Ramos (cell line): ENCODE measurements at regions not wholly inside any gene's neighbourhood (a gene's known extent, or its start where the extent isn't known, plus 50 kb on each side); places are given as distances from the start of the nearest gene placed in this dataset.
"Not testable (repeated sequence)": the region's sequence is repeated elsewhere in the genome, so short reads cannot be mapped to it uniquely, and the experiment has no call there.

Source experiments
- in situ Hi-C: fragments of 300-500 bp; cut with MboI; formaldehyde crosslinking; loops from one replicate; pipeline ENCODE4 v1.14.3; 2022; ENCODE audit warnings: low sequenced_read_pairs; ENCODE audit not compliant: unreplicated experiment

GRCh38 chr14:105929327-105930081 lies 403.1 kb downstream of the TMEM121 start:
- in situ Hi-C loops, result no loop called here

DNA sequence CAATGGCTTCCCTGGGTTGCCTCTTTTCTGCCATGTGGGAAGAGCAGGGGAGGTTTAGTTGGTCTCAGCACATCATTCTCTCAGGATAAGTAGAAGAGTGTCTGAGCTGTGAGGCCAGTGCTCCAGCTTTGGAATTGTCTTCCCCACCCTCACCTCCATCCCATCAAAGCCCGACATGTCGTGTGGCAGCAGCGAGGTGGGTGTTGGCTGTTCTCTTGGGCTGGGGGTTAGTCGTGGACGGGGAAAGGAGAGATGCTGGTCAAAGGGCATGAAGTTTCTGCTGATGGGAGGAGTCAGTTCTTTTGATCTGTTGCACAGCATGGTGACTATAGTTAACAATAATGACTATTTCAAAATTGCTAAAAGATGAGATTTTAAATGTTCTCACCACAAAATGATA lies 404.2 kb downstream of the TMEM121 start:
- in situ Hi-C loops, result no loop called here

DNA sequence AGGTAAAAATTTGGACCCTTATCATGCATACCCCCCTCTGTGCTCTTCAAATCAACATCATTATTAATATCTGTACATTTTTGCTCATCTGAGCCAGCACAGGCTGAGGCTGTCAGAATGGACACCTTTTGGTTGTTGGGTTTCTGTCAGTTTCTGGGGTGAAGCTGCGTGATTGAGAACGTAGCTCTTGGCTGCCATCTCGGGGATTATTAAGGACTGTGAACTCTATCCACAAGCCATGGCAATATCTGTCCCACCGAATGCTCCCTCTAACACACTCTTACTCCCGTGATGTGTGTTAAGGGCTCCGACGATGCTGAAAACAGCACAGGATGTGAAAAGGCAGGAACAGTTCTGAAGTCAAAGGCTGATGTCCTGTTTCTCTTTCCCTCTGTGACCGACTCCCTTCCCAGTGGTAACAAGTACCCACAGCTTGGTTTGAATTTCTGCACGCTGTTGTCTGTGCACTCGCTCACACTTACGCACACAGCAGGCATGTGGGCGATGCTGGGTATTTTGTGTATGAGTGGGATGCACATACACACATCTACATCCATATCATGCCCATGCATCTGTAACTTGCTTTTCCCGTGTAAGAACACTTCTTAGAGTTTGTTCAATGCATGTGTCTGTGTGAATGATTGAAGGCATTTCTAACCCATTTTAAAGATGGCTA lies 405.6 kb downstream of the TMEM121 start:
- in situ Hi-C loops, result no loop called here

- in situ Hi-C loops, result no loop called here
Measured at GRCh38 chr14:105933238-105933637, 406.9 kb downstream of the TMEM121 start.

DNA sequence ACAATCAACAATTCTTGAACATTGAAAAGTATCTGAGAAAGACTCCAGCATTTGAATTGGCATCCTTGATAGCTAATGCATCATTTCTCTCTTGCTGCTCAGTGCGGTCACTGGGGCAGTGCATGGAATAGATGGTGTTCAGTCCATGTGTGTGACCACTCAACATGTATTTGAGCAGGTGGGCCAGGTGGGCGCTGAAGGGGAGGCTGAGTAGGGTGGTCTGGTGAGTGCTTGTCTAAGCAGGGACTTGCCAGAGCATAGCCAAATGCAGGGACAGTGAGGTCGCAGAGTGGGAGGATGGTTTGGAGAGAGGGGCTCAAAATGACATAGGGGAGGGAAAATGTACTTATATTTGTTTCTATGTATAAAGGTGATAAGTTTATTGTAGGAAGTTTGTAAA lies 409.0 kb downstream of the TMEM121 start:
- in situ Hi-C loops, result no loop called here

DNA sequence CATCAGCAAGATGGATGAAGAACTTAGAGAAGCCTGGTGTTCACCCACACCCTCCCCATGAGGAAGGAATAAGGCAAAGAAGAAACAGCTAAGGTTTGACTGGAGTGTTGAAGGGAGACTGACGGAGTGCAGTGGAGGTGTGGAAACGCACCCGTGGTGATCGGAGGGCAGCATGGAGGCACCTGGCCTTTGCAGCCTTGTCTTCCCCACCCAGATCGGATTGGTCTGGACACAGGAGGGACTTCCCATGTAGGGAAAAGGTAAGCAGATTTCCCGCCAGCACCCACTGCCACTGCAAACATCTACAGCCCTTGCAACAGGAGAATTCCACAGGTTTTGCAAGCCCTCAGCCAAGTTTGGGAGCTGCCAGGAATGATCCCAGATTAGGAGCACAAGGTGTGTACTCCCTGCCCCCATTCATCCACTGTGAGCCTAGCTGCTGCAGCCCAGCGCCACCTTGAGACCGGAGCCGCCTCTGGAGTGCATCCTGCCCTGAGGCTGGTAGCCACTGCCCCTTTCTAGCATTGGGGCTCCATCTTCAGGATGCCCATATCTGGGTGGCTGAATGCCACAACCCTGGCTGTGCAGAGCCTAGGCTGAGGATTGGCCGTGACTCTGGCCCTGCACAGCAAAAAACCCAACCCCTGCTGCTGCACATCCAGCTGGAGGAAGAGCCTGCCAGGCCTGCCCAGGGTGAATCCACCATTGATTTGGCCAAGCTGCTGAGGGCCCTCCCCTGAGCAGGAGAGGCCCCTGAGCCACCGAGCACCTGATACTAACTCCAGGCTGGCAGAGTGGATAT lies 411.1 kb downstream of the TMEM121 start:
- in situ Hi-C loops, result no loop called here

- in situ Hi-C loops, result no loop called here
Measured at GRCh38 chr14:105938055-105938863, 411.9 kb downstream of the TMEM121 start.

DNA sequence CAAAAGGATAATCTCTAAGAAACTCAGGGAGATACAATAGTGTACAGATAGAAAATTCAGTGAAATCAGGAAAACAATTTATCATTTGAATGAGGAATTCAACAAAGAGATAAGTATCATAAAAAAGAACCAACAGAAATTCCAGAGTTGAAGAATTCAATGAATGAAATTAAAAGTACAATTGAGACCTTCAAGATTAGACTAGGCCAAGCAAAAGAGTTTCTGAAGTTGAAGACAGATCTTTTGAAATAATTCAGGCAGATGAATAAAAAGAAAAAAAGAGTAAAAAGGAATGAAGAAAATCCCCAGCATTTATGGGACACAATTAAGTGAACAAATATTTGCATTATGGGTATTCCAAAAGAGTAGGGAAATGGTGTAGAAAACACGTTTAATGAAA lies 412.6 kb downstream of the TMEM121 start:
- in situ Hi-C loops, result no loop called here

- in situ Hi-C loops, result no loop called here
Measured at GRCh38 chr14:105939810-105940508, 413.6 kb downstream of the TMEM121 start.

- in situ Hi-C loops, result no loop called here
Measured at GRCh38 chr14:105940534-105941225, 414.3 kb downstream of the TMEM121 start.

GRCh38 chr14:105941226-105942166 lies 415.1 kb downstream of the TMEM121 start:
- in situ Hi-C loops, result no loop called here

- in situ Hi-C loops, result not testable (repeated sequence)
Measured at GRCh38 chr14:105942725-105943124, 416.3 kb downstream of the TMEM121 start.

DNA sequence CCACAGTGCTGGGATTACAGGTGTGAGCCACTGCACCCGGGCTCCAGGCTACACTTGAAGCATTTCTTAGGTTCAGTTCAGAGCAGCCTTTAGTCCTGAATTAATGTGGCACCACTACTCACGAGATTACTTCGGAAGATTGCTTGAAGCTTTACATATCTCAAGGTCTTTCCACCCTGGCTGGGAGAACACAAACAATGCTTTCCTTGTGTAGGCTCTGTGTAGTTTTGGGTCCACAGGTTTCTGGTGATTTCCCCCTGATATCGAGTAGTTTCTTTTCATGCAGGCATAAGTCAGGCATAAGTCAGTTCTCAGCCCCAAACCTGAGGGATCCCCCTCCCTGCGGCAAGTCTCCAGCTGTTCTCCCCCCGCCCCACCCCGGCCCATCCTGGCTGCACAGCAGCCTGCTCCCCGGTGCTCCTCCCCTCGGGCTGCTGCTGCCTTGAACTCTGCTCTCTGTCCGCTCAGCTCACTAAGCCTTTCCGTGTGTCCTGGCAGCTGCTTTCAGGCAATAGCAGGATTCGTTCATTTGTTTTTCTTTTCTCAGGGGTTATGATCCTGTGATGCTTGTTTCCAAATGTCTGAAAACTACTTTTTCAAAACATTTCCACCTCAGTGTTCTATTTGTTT lies 417.7 kb downstream of the TMEM121 start:
- in situ Hi-C loops, result no loop called here

DNA sequence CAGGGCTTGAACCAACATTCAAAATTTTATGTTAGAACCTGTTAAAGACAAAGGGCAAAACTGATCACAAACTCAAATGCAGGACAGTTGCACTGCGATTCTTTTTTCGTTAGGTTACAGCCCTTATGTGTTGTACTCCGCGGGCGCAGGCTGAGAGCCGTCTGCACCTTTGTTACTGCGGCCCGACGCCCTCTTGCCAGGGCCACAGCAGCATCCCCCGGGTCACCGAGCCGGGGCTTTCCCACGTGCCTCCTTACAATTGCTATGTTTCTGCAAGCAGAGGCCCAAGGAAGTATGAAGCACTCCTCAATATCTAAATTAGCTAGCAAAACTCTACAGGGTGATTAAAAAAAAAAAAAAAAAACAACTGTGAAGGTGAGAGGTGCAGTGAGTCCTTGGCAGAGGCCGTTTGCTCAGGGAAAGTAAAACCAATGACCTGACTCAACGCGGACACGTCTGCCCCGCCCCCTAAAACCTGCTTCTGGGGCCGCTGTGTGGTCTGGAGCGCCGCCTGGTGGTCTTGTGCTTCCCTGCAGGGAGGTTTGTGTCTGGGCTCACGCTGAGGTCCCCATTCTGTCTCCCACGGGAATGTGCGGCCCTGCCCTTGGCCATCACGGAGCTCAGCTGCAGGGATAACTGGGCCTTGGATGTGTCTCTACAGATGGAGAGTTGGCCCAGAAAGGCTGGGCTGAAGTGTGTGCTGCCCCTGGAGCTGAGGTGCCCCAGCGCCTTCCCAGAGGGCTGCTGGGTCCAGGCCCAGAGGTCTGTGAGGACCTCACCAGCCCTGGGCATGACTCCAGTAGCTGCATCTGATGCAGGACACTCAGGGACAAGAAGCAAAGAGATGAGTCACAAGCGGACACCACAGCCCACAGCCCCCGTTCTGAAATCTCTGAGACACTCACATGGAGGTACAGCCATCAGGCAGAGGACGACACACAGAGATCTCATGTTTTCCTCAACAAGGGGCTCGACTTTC lies 418.5 kb downstream of the TMEM121 start:
- in situ Hi-C loops, result no loop called here

DNA sequence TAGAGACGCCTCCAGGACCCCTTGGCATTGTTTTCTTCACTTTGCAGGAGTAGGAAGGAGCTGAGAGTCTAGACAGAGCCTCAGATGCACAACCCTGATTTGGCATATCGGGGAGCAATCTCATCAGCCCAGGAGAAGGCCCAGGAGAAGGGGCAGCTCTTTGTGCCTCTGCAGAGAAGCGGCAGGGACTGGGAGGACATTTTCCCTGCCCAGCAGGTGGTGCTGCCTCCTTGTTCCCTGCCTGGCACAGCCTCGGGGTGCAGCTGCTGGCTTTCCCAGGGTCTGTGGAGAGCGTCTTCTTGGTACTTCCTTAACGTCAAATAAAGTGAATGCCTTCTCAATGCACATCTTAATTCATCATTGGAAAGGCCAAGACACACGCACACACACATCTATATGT lies 419.5 kb downstream of the TMEM121 start:
- in situ Hi-C loops, result no loop called here

DNA sequence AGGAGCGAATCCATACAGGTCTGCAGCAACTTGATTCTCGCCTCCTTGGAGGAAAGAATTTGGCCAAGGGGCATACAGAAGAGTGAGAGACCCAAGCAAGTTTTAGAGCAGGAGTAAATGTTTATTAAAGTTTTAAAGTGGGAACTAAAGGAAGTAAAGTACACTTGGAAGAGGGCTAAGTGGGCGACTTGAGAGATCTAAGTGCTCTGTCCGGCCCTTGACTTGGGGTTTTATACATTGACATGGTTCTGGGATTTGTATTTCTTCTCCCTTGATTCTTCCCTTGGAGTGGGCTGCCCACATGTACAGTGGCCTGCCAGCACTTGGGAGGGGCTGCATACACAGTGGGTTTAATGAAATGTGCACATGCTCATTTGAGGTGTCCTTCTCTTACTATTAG lies 421.2 kb downstream of the TMEM121 start:
- in situ Hi-C loops, result no loop called here
